ENCODE measurements at regions not wholly inside any gene's neighbourhood (a gene's known extent, or its start where the extent isn't known, plus 50 kb on each side); places are given as distances from the start of the nearest gene placed in this dataset.
"Not testable (repeated sequence)": the region's sequence is repeated elsewhere in the genome, so short reads cannot be mapped to it uniquely, and the experiment has no call there.

GRCh38 chr6:147977851-147978465 lies 364.7 kb upstream of the SASH1 start:
- no peak for DNase-seq

GRCh38 chr6:147979966-147980365 lies 362.7 kb upstream of the SASH1 start:
- no peak for DNase-seq

GRCh38 chr6:147983581-147984366 lies 358.9 kb upstream of the SASH1 start:
- peak; percentile 17 for DNase-seq

DNA sequence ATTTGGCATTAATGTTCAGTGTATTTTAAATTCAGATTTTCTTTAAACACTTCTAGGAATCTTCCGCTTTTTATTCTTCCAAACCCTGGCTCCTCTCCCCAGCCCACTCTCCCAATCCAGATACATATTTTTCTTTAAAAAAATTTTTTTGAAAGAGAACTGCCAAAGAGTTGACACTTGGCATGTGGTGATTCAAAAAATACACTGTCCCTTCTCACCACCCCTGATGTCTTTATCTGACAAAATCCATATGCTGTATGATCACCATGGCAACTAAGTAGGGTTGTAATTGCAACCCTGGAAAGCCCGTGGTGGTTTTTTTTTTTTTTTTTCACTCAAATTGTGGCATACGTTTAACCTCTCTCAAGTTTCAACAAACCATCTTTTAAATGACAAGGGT lies 355.8 kb upstream of the SASH1 start:
- peak; percentile 17 for DNase-seq

- DNase-seq = no peak
Observed at GRCh38 chr6:147990159-147990558, 352.5 kb upstream of the SASH1 start.

- DNase-seq = no peak
Observed at GRCh38 chr6:147991961-147992360, 350.7 kb upstream of the SASH1 start.

- DNase-seq = no peak
Observed at GRCh38 chr6:147999001-147999540, 343.6 kb upstream of the SASH1 start.

- no peak for DNase-seq
Observed at GRCh38 chr6:148001844-148002642, 340.6 kb upstream of the SASH1 start.

DNA sequence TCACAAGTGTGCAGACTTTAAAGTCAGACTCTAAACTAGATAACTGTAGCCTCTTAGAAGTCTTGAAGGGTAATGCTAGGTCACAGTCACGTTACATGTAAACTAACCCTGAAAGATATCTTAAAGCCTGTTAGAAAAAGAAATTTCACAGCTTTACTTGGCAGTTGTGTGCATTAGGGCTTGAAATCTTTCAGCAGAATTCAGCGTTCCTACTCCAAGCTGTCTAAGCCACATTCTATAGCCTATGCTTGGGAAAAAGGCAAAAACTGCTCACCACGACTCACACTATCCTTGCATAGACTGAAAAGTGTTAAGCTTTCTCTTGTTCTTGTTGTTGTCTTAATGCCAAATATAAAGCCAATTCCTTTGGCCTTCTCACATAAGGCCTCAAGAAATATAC lies 338.0 kb upstream of the SASH1 start:
- DNase-seq = no peak

DNA sequence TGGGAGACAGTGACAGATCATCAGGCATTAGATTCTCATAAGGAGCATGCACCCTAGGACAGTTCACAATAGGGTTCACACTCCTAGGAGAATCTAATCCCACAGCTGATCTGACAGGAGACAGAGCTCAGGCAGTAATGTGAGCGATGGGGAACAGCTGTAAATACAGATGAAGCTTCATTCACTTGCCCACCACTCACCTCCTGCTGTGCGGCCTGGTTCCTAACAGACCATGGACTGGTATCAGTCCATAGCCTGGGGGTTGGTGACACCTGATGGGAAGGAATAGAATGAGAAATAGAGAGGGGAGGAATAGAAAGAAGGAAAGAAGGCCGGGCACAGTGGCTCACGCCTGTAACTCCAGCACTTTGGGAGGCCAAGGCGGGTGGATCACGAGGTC lies 336.8 kb upstream of the SASH1 start:
- no peak for DNase-seq

- DNase-seq = not testable (repeated sequence)
Observed at GRCh38 chr6:148010516-148010915, 332.1 kb upstream of the SASH1 start.

DNA sequence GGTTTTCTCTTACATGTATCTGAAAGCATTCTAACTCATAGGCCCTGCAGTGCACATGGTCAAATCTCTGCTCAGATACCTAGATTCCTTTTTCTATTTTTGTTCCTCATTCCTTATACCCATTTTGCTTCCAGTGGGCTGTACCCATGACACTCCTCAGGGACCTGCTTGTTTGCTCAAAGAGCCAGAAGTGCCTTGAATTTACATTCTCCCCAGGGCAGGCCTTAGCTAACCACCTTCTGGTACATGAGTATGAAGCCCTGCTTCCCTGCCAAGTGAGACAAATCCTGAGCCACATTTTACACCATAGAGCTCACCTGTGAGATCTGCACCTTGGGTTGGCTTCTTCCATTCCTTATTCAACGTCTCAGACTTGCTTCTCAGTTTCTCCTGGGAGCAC lies 326.6 kb upstream of the SASH1 start:
- DNase-seq = no peak

DNA sequence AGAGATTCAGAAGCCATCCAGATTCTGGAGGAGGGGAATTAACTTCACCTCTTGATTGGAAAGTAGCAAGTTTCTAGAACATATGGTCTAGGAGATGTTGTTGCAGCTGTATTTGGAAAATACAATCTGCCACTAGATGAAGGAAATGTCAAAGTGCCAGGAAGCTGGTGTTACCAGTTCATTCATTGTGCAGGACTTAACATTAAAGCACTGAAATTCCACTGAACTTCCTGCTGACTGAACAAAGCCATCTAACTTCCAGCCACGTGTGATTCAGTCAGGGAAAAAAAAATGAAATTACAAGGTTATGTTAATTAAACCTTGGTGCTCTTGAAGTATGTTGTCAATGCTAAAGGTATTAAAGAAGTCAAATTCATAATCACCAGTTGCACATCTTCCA lies 321.5 kb upstream of the SASH1 start:
- DNase-seq = no peak

DNA sequence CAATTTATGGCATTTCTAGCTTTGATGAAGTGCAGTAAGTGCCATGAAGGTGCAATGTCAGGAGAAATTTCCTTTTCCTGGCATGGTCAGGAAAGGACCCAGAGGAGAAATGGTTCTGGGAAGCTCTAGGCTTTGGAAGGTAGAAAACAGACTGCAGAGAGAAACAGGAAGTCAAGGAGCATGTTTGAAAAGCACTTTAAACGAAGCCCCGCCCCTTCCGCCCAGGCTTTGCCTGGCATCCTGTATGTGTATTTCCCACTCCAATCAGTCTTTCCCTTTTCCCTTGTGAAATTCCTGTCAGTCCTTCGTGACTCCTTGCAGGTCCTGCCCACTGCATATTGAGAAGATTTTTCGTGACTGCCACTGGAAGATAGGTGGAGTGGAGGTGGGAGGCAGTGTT lies 320.9 kb upstream of the SASH1 start:
- no peak for DNase-seq

- DNase-seq = not testable (repeated sequence)
Observed at GRCh38 chr6:148022279-148022678, 320.4 kb upstream of the SASH1 start.

GRCh38 chr6:148027201-148027600 lies 315.4 kb upstream of the SASH1 start:
- no peak for DNase-seq

DNA sequence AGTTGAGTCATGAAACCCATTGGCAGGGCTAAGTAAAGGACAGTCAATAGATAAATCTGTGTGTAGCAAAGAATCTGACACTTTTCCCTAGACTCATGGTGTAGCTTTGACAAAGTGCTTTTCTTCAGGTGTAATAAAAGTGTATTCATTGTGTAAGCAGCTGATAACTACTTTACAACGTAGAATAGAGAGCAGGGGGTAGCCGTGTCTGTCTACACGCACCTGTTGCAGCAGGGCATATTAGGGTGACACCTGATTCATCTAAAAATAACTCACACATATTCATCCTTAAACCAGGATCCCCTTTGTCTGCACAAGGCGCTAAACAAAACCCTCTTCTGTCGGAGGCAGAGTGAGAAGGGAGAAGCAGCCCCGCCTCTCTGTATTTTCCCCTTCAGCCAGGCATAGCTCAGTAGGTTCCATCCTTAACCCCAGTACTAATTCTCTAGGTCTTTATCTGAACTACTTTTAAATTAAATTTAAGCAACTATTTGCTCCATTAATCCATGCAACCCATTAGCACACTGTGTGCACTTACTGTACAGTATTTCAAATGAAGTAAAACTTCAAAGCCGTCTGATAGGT lies 306.7 kb upstream of the SASH1 start:
- no peak for DNase-seq

- DNase-seq = no peak
Observed at GRCh38 chr6:148037496-148037895, 305.1 kb upstream of the SASH1 start.

- no peak for DNase-seq
Observed at GRCh38 chr6:148041546-148041945, 301.1 kb upstream of the SASH1 start.

DNA sequence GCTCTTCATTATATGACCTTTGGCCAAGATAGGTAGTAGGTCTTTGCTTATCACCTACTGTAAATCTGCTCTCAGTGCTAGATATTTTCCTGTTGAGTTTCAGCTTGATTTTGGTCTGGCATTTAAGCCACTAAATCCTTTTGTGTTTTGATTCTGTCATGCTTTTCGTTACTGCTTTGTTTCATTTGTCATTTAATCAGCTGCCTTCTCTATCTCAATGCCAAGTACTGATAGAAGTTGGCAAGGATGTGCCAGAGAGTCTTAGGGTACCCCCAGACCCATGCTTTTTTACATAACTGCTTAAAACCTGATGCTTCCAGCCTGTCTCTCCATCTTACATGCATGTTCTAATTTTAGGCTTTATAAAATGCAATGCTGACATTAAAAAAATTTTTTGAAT lies 300.1 kb upstream of the SASH1 start:
- no peak for DNase-seq

DNA sequence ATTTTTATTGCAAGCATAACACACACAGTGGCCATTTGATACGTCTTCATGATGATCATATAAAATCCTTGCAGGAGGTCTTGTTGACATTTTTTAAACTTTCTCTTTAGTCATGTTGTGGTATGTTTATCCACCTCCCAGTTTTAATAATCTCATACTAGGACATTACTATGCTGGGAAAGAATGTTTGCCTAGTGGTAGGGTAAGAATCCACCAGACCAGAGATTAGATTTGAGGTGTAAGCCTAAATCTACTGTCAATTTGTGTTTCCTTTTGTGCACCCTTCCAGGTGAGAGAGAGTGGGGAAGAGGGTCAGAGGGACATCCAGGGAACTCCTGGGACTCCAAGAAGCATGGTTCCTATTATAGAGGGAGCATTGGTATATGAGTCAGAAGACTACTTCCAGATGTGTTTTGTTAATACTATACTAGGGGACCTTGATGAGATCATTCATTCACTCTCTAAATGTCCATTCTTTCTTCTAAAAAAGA lies 298.3 kb upstream of the SASH1 start:
- no peak for DNase-seq

DNA sequence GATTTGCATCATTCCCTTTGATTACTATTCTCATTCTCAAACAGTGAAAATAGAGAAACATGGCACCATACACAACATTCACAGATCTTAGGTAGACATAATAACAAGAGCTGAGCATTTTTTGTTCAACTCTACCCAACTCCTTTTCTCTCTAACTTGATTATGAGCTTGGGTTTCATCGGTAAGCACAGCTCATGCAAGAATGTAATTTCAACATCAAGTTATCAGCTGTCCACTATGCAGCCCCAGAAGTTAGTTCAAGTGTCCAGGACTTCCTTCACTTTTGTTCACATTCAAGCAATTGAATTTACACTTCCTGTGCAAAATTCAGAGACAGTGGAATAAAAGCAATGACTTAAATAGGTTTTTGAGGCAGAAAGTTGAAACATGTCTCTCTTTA lies 297.7 kb upstream of the SASH1 start:
- DNase-seq = no peak
